PC-9 (cell line): ENCODE measurements at regions not wholly inside any gene's neighbourhood (a gene's known extent, or its start where the extent isn't known, plus 50 kb on each side); places are given as distances from the start of the nearest gene placed in this dataset.

Experiments
- BruUV-seq: library from RNA; stranded (reverse); fragments of 400-500 nt; replicated peaks from 2 replicates; lab custom pipeline; 2021; lab: Mats Ljungman, UMichigan
- CTCF ChIA-PET: fragments of 300-600 bp; sonication (Branson Sonifier 250); formaldehyde crosslinking; loops from one replicate; lab custom pipeline; 2022; ENCODE audit warnings: antibody characterized with exemption; lab: Charles Lee
- POLR2A ChIA-PET: fragments of 300-600 bp; sonication (Branson Sonifier 250); formaldehyde crosslinking; loops from one replicate; lab custom pipeline; 2022; ENCODE audit warnings: antibody characterized with exemption; ENCODE audit not compliant: unreplicated experiment; lab: Charles Lee
- DNase-seq, 2 experiments: peaks; one replicate each; pipeline versions ENCODE4 v3.0.0 to v3.0.0-alpha.2; 2015 to 2022; ENCODE audit warnings: mixed read lengths in 1 of 2
- H2AFZ ChIP-seq: fragments of 200-600 bp; sonication (generic); 2 replicates; pipeline ENCODE4 v1.8.1; 2017; ENCODE audit warnings: antibody characterized with exemption
- H3F3A ChIP-seq: fragments of 200-600 bp; sonication (generic); 2 replicates; pipeline ENCODE4 v1.8.1; 2017; ENCODE audit warnings: antibody characterized with exemption, mild to moderate bottlenecking, low read depth; ENCODE audit not compliant: insufficient read depth
- H3K27ac ChIP-seq: fragments of 200-600 bp; sonication (generic); 2 replicates; pipeline ENCODE4 v1.6.1; 2016; ENCODE audit warnings: mixed run types
- H3K27me3 ChIP-seq: fragments of 200-600 bp; sonication (generic); 2 replicates; pipeline ENCODE4 v1.6.1; 2016; ENCODE audit warnings: low read depth, mixed run types; ENCODE audit not compliant: insufficient read depth
- H3K36me3 ChIP-seq: fragments of 200-600 bp; sonication (generic); 2 replicates; pipeline ENCODE4 v1.6.1; 2016; ENCODE audit warnings: low read depth, mixed run types
- H3K4me1 ChIP-seq: fragments of 200-600 bp; sonication (generic); replicated peaks from 2 replicates; pipeline ENCODE4 v1.6.1; 2016; ENCODE audit warnings: mixed run types; ENCODE audit not compliant: insufficient read depth
- H3K4me2 ChIP-seq: fragments of 200-600 bp; sonication (generic); 2 replicates; pipeline ENCODE4 v1.6.1; 2017; ENCODE audit warnings: mixed run types
- H3K4me3 ChIP-seq: fragments of 200-600 bp; sonication (generic); 2 replicates; pipeline ENCODE4 v1.6.1; 2016; ENCODE audit warnings: mixed run types
- H3K79me2 ChIP-seq: fragments of 200-600 bp; sonication (generic); 2 replicates; pipeline ENCODE4 v1.6.1; 2017; ENCODE audit warnings: low read depth, mixed run types
- H3K9me2 ChIP-seq: fragments of 200-600 bp; sonication (generic); 2 replicates; pipeline ENCODE4 v1.8.1; 2017; ENCODE audit warnings: mild to moderate bottlenecking; ENCODE audit not compliant: insufficient read depth
- H3K9me3 ChIP-seq: fragments of 200-600 bp; sonication (generic); 2 replicates; pipeline ENCODE4 v1.8.1; 2016; ENCODE audit warnings: low read depth; ENCODE audit not compliant: insufficient read depth
- H4K20me1 ChIP-seq: fragments of 200-600 bp; sonication (generic); 2 replicates; pipeline ENCODE4 v1.8.1; 2017; ENCODE audit not compliant: insufficient read depth
- EZH2 ChIP-seq: fragments of 200-600 bp; sonication (generic); IDR thresholded peaks from 2 replicates; pipeline ENCODE4 v1.8.0; 2017; ENCODE audit warnings: antibody characterized with exemption, low read depth
- intact Hi-C: fragments of 100-400 bp; cut with micrococcal nuclease; formaldehyde crosslinking; loops from one replicate; pipeline ENCODE4 v1.10.0; 2022; ENCODE audit not compliant: unreplicated experiment
- TF ChIP-seq, protein P1 (sequence below): fragments of 200-600 bp; sonication (generic); conservative IDR thresholded peaks from 2 replicates; pipeline ENCODE4 v1.6.1; 2017; ENCODE audit warnings: mixed run types, antibody characterized with exemption, mild to moderate bottlenecking, moderate library complexity

DNA sequence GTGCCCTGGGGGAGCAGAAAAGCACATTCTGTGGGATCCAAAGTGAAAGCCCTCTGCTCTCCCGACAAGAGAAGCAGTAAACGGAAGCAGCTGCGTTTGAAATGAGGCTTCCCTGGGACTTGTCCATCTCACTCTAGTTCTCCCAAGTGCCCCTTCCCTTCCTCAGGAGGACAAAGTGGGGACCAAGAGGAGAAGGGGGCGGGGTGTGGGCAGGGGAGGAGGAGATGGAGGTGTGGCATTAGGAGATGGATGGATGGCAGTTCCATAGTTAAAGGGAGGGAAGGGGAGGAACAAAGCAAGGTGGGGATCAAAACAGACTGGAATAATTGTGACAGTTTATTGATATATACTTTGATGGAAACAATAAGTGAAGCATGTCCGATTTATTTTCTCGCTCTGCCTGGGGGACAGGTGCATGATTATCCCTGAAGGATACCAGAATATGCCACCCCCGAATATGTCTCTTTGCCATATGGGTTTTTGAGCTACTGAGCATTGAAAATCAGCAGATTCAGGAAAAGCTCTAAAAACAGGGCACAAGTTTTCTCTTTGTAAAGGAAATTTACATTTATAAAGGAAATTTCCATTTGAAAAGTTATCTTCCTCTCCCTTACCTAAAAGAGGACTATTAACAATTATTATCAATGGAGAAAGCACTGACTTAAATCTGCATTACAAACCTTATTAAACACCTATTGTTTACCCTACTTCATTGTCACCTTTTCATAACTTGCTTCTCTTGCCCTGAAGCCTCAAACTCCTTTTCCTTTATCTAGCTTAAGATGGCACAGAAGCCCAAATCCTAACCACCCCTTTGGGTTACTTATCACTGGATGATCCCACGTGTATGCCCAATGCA lies 58.9 kb upstream of the DAZL start:
- peaks cover 9% of the 10 kb centered on the region; the same call in 1 of the 2 replicates for H3F3A ChIP-seq
- BruUV-seq, result no TSS peak
- no peak for DNase-seq
- H2AFZ ChIP-seq, result peak overlapping the region; percentile 44; the same call in 1 of the 2 replicates
- H3K4me3 ChIP-seq, result no peak overlapping the region
- intact Hi-C loops, result no loop called here
- peaks cover 28% of the 10 kb centered on the region for H3K4me1 ChIP-seq
- no peaks in the 10 kb centered on the region for H3K36me3 ChIP-seq
- POLR2A ChIA-PET, result no interaction called here
- H3K9me3 ChIP-seq, result peaks cover 3% of the 10 kb centered on the region; the same call in 1 of the 2 replicates
- peak overlapping the region; percentile 67 for H3K27ac ChIP-seq
- H4K20me1 ChIP-seq, result no peaks in the 10 kb centered on the region
- H3K9me2 ChIP-seq, result no peaks in the 10 kb centered on the region
- no peaks in the 10 kb centered on the region for H3K79me2 ChIP-seq
- CTCF ChIA-PET, result no interaction called here
- TF ChIP-seq EZH2, result no peak
- TF ChIP-seq, protein P1, sequence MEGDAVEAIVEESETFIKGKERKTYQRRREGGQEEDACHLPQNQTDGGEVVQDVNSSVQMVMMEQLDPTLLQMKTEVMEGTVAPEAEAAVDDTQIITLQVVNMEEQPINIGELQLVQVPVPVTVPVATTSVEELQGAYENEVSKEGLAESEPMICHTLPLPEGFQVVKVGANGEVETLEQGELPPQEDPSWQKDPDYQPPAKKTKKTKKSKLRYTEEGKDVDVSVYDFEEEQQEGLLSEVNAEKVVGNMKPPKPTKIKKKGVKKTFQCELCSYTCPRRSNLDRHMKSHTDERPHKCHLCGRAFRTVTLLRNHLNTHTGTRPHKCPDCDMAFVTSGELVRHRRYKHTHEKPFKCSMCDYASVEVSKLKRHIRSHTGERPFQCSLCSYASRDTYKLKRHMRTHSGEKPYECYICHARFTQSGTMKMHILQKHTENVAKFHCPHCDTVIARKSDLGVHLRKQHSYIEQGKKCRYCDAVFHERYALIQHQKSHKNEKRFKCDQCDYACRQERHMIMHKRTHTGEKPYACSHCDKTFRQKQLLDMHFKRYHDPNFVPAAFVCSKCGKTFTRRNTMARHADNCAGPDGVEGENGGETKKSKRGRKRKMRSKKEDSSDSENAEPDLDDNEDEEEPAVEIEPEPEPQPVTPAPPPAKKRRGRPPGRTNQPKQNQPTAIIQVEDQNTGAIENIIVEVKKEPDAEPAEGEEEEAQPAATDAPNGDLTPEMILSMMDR, result no peak
- no peaks in the 10 kb centered on the region for H3K27me3 ChIP-seq
- peak overlapping the region; percentile 62 for H3K4me2 ChIP-seq

- Histone ChIP-seq H3K9me3 (peaks cover 3% of the 10 kb centered on the region; the same call in 1 of the 2 replicates), H4K20me1 (no peaks in the 10 kb centered on the region), H3K27ac (peak overlapping the region; percentile 67), H3K9me2 (no peaks in the 10 kb centered on the region), H2AFZ (peak overlapping the region; percentile 44), H3K4me1 (peaks cover 19% of the 10 kb centered on the region), H3K36me3 (no peaks in the 10 kb centered on the region), H3F3A (peaks cover 9% of the 10 kb centered on the region; the same call in 1 of the 2 replicates), H3K4me2 (peak overlapping the region; percentile 62), H3K27me3 (no peaks in the 10 kb centered on the region), H3K79me2 (no peaks in the 10 kb centered on the region), H3K4me3 (peak overlapping the region; percentile 0; the same call in 1 of the 2 replicates)
- intact Hi-C loops, result no loop called here
- TF ChIP-seq EZH2, result no peak
- TF ChIP-seq, protein P1, result no peak
- ChIA-PET POLR2A (interaction anchor here (0.6 to 0.7 kb wide), 2 partner anchors 12 to 64 kb away, joined by 3 read pairs; no protein-coding TSS in a partner anchor), CTCF (interaction anchor here (0.7 kb wide), 2 partner anchors 16 to 88 kb away, joined by 4 to 12 read pairs; no protein-coding TSS in a partner anchor)
- DNase-seq, result peak; percentile 34 to 87
- no TSS peak for BruUV-seq
Observed at GRCh38 chr3:16665282-16665741, 60.1 kb upstream of the DAZL start.

- intact Hi-C loops, result no loop called here
- H2AFZ ChIP-seq, result no peak overlapping the region
- H3K9me2 ChIP-seq, result no peaks in the 10 kb centered on the region
- no TSS peak for BruUV-seq
- H3K79me2 ChIP-seq, result no peaks in the 10 kb centered on the region
- no peaks in the 10 kb centered on the region for H3K36me3 ChIP-seq
- POLR2A ChIA-PET, result no interaction called here
- no peak for TF ChIP-seq EZH2
- TF ChIP-seq, protein P1, result no peak
- H3F3A ChIP-seq, result peaks cover 9% of the 10 kb centered on the region; the same call in 1 of the 2 replicates
- no peak overlapping the region for H3K4me3 ChIP-seq
- H3K4me1 ChIP-seq, result peaks cover 19% of the 10 kb centered on the region
- H4K20me1 ChIP-seq, result no peaks in the 10 kb centered on the region
- CTCF ChIA-PET, result interaction anchor here (0.7 kb wide), 1 partner anchor 17 kb away, joined by 12 read pairs; no protein-coding TSS in a partner anchor
- peak overlapping the region; percentile 67; the same call in 1 of the 2 replicates for H3K27ac ChIP-seq
- no peak overlapping the region for H3K4me2 ChIP-seq
- H3K9me3 ChIP-seq, result peaks cover 3% of the 10 kb centered on the region; the same call in 1 of the 2 replicates
- no peak for DNase-seq
- no peaks in the 10 kb centered on the region for H3K27me3 ChIP-seq
Observed at GRCh38 chr3:16666206-16666605, 61.0 kb upstream of the DAZL start.
